Fibroblast of skin of left quadriceps (primary cell): ENCODE measurements at regions not wholly inside any gene's neighbourhood (a gene's known extent, or its start where the extent isn't known, plus 50 kb on each side); places are given as distances from the start of the nearest gene placed in this dataset.

Source experiments
- DNase-seq, 2 experiments: peaks; one replicate each; pipeline ENCODE4 v3.0.0-alpha.2; 2013; ENCODE audit warnings: low read depth in 2 of 2

DNA sequence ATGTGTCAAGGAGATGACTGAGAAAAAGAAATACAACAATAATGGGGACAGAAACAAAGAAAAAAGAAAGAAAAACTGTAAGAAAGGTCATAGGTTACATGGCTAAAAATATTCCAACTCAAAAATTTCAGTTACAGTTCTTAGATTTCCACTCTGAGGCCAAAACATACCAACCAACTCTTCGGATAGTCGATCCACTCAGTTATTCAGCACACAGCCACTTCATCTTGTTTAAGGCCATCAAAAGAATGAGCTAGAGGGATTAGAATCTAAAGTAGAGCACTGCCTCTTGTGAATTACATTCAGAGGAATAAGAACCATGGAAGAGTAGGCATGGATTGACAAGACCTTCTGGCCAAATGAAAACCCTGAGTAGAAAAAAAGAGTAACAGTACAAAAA lies 277.0 kb downstream of the MRPL39 start:
- DNase-seq: peak; percentile 78 to 79

DNA sequence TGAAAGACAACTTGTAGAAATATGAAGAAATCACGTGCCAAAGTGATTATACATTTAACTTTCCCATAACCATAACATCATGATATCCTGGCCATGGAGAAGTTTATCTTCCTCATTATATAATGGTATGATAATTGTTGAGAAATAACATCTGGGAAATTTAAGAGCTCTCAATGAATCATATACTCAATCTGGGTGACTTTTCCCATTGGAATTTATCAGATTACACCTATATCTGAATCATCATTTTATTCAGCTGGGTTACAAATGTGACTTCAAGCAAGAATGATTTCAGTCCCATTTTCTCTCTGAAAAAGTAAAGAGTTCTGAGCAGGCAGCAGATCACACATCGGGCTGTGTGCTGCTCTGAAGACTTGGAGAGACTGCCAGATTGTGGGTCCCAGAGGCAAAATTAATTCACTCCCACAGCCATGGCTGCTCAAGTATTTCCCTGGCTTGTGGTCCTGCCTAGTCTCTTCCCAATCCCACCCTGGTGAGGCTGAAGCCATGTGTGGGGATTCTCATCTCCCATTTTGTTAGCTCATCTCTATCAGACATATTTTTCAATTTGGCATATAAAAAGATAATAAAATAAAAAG lies 278.0 kb downstream of the MRPL39 start:
- peak; percentile 97 for DNase-seq

DNA sequence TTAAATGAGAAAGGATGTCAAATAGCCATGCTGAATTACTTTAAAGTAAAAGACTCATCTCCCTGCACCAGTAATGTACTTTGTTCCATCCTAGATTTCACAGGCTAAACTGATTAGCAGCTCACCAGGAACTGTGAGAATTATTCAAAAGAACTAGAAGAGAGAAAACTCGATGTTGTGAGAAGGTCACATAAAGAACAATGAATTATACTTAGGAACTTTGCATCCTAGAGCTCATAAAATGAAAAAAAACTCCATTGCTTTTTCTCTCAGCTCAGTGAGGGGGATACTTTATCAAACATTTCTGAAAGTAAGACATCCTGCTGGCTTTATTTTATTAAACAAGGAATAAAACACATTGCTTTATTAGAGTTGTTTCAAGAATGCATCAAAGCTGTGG lies 278.5 kb downstream of the MRPL39 start:
- no peak for DNase-seq

DNA sequence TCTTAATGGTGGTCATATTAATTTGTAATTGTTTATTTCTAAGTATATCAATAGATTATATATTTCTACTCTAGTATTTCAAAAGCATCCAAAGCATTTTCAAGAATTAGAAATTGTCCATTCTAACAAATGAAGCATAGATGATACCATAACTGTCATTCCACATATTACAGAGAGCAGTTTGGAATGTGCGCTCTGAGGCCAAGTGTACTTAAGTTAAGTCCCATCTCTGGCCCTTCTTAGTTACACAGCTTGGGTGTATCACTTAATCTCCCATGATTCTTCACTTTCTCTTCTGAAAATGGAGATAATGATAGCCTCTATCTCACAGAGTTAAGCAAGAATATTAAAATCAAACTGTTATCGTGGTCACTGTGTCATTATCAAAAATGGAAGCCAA lies 281.1 kb downstream of the MRPL39 start:
- peak; percentile 21 to 23 for DNase-seq

DNA sequence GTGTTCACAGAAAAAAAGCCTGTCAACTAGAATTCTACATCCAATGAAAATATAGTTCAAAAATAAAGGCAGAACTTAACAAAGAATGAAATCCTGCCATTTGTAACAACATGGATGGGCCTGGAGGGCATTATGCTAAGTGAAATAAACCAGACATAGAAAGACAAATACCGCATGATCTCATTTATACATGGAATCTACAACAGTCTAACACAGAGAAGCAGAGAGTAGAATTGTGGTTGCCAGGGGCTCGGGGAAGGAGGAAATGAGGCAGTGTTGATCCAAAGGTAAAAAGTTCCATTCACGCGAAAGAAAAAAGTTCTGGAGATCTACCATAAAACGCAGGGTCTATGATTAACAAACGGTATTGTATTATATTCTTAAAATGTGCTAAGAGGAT lies 282.6 kb downstream of the MRPL39 start:
- no peak for DNase-seq

DNA sequence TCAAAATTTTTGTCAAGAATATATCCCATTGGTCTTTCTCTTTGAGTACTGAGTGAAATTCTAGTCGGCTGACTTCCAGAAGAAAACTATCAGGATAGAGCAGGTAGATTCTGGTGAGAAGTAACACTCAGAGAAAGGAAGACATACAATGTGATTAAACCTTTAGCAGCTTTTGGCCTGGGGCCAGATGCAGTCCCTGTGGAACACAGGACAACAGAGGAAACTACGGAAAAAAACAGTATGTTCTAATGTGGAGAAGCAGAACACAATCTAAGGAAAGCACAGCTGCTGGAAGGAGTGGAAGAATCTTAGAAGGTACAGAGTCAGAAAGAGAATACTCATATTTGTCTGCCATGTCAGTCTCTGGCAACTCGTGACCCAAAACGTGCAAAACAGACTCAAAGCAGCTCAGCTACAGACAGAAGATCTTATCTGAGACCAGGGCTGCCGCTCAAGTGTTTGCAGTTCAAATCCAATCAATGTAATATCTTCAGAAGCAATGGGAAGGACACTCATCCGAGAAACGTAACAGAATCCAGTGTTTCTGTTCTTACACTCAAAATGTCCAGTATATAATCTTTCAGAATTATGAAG lies 283.8 kb downstream of the MRPL39 start:
- DNase-seq: no peak

DNA sequence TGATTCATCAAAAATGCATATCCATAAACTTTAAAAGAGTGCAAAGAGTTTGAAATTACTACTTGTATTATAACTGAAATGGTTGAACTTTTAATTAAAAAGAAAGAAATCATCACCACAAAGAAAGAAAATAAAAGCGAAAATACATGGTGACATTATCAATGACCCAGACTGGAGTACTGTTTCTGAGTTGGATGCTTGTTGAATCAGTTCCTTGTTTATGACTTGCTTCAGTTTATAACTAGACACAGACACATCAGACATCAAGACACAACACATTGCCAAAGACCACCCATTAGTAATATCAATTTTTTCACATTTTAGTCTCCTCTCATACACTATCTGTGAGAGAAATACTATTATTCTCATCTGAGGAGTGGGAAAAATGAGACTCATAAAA lies 293.0 kb downstream of the MRPL39 start:
- no peak for DNase-seq

DNA sequence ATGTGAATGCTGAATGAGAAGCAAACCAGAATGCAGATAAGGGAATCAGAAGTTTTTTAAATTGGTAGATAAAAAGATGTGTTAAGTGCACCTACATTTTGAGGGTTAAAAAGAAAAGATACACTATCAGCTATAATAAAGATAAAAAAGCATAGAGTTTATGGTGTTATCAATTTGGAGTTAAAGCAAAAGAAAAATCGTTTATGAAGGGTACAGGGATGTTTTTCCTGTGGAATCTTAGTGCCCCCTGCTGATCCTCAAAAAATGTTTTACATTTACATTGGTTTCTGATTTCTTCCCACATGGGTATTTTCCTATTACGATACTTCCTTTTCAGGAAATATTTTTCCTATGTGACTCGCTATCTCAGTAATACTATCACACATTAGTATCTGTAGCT lies 293.5 kb downstream of the MRPL39 start:
- peak; percentile 56 to 65 for DNase-seq

DNA sequence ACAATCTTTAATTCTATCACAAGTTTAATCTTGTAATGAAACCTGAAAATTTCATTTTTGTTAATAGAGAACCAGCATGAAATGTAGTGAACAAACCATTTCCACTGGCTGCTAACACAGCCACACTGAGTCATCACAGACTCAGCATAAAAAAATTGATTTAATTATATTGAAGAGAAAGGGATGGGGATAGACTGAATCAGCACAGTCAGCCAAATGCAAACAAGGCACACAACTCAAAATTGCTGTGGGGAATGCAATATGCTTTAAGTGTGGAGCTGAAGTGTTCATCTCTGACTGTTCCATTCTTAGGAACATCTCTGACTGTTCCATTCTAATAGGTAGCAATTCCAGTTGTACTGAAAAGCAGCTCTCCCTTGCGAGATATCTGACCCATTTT lies 299.8 kb downstream of the MRPL39 start:
- peak; percentile 42 to 47 for DNase-seq

DNA sequence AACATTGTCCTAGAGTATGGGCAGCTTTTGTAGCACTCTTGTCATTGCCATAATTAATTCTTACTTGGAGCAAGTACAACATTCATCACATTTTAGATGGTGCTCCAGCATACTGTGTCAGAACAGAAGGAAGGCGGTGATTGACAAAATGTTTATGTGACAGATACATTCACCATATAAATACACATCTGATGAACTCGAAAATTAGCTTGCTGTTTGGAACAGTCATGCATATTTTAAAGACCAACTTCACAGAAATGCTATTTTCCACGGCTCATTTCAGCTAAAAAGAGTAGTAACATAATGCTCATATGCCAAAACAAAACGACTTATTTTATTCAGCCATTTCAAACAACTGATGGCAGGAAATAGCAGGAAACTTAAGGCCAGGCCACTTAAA lies 302.7 kb downstream of the MRPL39 start:
- DNase-seq: no peak

DNA sequence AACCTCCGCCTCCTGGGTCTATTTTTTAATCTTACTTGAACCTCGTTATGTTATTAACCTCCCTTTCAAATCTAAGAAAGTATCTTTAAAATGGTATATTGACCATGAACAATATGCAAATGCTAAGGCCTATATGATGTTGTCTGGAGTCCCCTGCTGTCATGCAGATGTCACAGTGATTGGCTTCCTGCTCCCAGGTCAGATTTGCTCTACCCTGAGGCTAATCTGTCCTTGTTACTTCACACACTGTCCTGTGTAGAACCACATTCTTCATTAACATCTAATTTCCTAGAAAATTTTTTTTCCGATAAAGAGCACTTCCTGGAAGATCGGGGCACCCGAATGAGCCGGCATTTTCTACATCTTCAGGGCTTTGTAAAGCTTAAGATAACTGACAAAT lies 306.6 kb downstream of the MRPL39 start:
- DNase-seq: no peak

DNA sequence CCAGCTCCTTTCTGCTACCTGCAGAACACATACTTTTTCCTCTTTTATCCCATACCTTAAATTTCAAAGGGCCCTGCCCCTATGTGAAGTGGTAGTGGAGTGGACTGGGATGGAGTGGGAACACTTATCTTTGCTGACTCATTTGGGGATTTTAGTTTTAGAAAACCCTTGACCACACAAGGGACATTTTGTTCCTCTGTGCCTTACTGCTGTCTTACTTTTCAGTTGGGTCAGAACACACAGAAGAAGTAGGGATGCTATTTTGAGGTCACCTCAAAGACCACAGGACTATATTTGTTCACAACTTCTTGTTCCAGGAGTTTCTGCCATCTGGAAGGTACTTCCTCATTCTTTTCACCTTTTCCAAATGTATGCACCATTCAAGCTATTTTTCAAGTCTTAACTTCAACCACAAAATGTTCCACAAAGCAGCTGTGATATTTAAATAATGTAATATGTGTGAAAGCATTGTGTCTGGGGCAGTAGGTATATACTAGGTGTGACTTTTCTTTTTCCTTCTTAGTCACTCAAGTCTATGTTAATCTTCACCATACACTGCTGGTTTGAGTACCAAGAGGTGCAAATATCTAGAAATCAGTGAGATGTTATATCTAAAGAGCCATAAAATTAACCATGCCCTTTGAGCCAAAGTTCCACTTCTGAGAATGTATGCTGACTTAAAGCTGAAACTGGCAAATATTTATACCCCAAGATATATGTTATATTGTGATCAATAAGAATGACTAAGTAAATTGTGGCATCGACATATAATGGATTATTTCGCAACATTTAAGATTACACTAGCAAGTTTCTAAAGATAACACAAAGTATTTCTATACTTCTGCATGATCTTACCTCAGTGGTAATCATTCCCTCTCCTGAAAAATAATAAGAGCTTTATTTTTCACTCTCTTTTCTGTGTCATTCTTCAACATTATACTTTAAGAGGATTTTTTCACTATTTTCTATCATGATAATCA lies 308.5 kb downstream of the MRPL39 start:
- no peak for DNase-seq

DNA sequence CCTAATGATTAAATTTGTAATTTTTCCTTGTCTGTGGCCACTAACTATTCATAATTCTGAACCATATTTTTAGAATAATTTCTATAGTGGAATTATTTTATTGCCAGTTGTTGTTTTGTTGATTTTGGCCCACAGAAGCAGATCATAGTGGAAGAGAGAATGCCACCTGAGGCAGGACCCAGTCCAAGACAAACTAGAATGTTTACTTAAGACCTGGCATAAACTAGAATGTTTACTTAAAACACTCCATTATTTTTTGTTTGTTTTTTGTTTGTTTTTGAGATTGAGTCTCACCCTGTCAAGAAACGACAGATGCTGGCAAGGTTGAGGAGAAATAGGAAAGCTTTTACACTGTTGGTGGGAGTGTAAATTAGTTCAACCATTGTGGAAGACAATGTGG lies 310.2 kb downstream of the MRPL39 start:
- no peak for DNase-seq

DNA sequence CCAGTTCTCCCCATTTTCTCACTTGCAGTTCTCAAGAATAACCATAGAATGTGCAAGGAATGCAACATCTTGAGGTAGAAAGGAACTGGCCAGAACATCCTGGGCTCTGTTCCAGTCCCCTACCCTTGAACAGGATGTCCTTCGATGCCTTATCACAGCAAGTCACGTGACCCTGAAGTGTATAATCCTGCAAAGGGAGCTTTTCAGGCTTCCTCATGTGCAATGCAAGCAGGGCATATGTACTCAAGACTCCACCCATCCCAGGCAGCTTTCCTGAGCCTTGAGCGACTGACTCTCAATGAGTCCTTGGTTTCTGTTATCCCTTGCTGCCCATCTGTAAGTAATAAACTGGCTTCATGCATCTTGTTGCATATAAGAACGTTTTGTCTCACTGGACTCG lies 311.0 kb downstream of the MRPL39 start:
- no peak for DNase-seq

DNA sequence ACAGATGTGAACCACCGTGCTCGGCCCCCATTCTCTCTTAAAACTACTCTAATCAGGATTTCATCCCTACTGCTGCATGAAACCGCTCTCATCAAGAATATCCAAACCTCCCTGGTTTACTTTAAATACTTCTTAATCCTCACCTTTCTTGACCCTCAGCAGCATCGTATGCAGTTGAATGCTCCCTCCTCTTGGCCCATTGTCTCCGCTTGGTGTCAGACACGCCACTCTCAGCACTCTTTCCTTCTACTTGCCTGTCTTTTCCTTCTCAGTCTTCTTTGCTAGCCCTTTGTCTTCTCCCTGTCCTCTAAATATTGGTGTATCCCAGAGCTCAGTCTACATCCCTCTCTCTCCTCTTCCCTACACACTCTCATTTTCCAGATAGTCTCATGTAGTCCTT lies 314.9 kb downstream of the MRPL39 start:
- DNase-seq: no peak

DNA sequence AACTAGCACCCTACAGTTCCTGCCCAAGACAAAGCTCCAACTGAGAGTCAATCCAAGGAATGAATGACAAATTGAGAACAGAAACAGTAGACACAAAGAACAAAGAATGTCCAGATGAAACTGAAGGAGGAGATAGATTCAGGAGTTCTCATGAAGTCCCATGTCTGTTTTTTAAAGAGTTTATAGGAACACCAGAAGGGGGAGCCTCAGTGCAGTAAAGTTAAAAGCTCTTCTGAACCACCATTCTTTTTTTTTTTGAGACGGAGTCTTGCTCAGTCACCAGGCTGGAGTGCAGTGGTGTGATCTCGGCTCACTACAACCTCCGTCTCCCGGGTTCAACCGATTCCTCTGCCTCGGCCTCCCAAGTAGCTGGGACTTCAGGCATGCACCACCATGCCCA lies 323.6 kb downstream of the MRPL39 start:
- DNase-seq: peak; percentile 16 to 18

DNA sequence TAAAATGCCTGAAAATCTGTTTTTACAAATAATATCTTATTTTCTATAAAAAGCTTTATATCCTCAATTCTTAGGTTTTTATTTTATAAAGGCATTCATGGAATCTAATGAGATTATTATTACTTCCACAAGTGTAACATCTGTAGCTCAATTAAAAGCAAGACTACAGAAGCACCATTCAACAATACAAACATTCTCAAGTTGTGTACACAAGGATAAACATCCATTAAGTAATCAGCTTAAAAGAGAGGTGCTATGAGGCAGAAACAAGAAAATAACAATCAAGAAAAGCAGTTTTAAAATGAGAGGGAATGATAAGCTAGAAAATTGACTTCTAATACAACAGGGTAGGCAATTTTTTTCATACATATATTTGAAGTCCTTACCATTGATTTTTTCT lies 326.1 kb downstream of the MRPL39 start:
- no peak for DNase-seq

DNA sequence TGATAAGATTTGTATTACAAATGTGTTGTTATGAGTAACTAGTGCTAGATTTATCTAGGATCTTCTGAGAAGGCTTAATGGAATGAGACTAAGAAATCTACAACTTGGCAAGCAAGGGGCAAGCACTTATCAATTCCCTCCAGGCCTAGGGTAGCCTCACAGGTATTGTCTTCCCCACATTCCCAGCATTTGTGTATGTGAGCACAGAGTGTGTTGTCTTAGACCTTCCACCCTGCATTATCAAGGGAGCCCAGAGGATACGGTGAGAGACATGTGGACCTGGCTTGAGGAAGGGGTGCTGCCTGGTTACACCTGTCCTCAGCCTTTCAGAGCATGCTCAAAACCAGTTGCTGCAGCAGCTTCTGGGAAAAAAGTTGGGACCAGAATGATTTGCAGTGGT lies 327.2 kb downstream of the MRPL39 start:
- DNase-seq: no peak

DNA sequence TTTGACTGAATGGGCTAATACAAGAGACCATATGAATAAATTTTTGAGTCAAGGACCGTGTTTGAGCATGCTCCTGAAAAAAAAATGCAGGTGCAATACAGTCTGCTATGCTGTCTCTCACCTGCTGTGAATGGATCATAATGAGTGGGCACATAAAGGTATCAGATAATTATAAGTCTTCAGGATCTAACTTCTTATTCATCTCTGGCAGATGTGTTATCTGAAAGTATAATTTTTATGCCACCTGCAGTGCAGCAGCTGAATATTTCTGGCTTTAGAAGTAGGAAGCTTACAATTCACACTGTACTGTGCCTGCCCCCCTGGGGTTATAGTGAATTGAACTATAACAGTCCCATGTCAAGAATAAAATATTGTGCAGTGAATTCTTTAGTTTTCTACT lies 333.3 kb downstream of the MRPL39 start:
- DNase-seq: no peak

DNA sequence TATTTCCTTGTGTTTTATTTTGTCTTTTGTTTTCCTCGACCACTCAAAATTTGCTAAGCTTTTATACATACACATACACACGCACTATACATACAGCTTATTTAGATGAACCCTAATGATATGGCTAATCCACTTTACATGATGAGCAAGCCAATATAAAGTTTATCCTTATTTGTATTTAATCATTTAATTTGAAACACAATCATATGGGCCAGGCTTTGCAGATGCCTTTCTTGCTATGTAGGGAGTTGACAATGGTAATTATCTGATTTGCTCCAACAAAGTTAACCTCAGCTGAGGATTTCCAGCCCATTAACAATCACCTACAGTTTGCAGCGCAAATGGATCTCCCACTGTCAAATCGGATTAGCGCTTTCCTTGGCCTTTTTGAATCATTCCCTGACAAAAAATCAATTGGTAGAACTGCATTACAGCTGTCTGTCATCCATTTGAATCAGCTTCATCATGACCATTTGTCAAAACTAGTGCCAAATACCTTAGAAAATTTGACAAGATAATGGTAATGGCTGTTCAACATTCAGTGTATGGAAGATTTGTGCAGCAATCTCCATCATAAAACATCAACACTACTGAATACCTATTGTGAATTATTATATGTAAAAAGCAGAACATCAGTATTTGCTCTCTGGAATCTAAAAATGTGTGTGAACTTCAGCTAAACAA lies 352.6 kb downstream of the MRPL39 start:
- DNase-seq: no peak

DNA sequence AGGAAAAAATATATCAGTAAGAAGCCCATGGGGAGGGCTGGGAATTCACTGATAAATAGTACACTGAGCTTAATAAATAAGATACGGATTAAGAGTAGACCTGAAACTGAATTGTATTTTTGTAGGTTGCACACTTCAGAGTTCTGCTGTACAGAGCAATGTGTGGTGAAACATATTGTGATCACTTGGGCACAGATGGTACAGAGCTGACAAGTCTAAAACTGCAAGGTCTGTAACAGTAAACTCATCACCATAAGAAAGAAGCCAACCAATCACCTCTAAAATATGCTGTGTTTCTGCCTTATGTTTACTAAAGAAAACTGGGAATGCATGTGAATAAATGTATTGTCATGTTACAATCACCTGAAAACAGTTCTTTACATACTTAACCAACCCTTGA lies 360.7 kb downstream of the MRPL39 start:
- no peak for DNase-seq

DNA sequence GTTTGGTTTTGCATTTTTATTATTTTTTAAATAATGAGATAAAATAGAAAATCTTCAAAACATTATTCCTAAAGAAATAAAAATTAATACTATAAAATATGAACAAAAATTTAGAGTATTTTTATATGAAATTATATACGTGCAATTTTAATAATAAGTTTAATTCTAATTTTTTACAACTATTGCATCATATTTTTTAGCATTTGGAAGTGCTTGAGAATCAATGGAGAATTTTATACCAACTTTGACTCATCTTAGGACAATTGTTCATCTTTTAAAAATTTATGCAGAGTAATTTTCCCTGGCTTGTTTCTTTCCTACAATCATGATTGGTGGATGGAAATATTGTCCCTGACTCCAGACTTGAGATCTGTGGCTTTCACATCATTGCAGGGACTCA lies 362.5 kb downstream of the MRPL39 start:
- DNase-seq: no peak
